ENCODE measurements at regions not wholly inside any gene's neighbourhood (a gene's known extent, or its start where the extent isn't known, plus 50 kb on each side); places are given as distances from the start of the nearest gene placed in this dataset.

DNA sequence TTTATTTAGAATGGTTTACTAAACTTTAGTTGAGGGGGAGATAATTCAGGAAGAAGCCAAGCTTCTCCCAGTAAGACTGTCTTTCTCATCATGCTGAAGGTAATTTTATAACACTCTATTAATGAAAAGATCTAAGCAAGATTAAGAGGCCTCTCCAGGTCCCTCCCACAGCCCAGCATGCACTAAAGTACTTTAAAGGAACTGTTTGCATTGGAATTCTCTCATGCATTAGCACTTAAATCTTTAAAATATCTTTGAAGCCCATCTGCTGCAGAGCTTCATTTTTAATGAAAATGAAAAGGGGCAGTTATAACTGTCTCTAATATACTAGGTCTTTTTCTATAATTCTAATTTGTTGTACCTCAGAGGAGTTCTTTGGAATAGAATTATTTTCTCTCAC is 1379.1 kb upstream of the ADGRL4 start:
- Histone ChIP-seq H3K27ac (ENCODE audit: low read depth, low read length) (no peak overlapping the region), H3K9me3 (ENCODE audit: control insufficient read depth in 5 of 5, low read length in 5 of 5) (peaks cover 0 to 7% (median 2%) of the 10 kb centered on the region in 5 donors), H3K4me1 (ENCODE audit: control insufficient read depth in 5 of 5, insufficient read depth in 5 of 5, low read length in 5 of 5) (no peaks in the 10 kb centered on the region), H3K36me3 (ENCODE audit: control insufficient read depth in 5 of 5, insufficient read depth in 5 of 5, low read length in 5 of 5) (no peaks in the 10 kb centered on the region), H3K4me3 (ENCODE audit: low read depth in 1 of 5, low read length in 5 of 5) (no peak overlapping the region), H3K27me3 (ENCODE audit: control insufficient read depth in 5 of 5, insufficient read depth in 4 of 5, low read length in 5 of 5) (no peaks in the 10 kb centered on the region), H3K9ac (ENCODE audit: low read length in 5 of 5) (no peak overlapping the region)

DNA sequence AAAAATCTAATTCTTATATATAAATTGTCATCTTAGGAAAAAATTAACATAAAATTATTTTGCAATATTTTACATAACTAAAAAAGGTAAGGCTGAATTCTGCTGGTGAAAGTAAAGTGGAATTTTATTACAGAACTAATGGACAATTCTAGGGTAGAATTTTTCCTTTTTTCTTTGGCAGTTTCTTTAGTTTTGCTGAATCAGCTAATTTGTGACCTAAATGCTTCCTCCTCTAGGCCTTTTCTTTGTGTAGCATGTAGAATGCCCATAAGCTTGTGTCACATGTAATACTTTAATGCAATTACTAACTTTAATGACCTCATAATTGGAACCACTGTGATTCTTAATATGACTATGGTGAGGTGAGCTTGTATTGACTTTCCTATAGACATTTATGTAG is 1378.4 kb upstream of the ADGRL4 start:
- H3K4me1 ChIP-seq (ENCODE audit: control insufficient read depth in 5 of 5, insufficient read depth in 5 of 5, low read length in 5 of 5): no peaks in the 10 kb centered on the region
- H3K9me3 ChIP-seq (ENCODE audit: control insufficient read depth in 5 of 5, low read length in 5 of 5): peaks cover 0 to 7% (median 2%) of the 10 kb centered on the region in 5 donors
- H3K4me3 ChIP-seq (ENCODE audit: low read depth in 1 of 5, low read length in 5 of 5): no peak overlapping the region
- H3K9ac ChIP-seq (ENCODE audit: low read length in 5 of 5): no peak overlapping the region
- no peak overlapping the region for H3K27ac ChIP-seq (ENCODE audit: low read depth, low read length)
- H3K36me3 ChIP-seq (ENCODE audit: control insufficient read depth in 5 of 5, insufficient read depth in 5 of 5, low read length in 5 of 5): no peaks in the 10 kb centered on the region
- no peaks in the 10 kb centered on the region for H3K27me3 ChIP-seq (ENCODE audit: control insufficient read depth in 5 of 5, insufficient read depth in 4 of 5, low read length in 5 of 5)

DNA sequence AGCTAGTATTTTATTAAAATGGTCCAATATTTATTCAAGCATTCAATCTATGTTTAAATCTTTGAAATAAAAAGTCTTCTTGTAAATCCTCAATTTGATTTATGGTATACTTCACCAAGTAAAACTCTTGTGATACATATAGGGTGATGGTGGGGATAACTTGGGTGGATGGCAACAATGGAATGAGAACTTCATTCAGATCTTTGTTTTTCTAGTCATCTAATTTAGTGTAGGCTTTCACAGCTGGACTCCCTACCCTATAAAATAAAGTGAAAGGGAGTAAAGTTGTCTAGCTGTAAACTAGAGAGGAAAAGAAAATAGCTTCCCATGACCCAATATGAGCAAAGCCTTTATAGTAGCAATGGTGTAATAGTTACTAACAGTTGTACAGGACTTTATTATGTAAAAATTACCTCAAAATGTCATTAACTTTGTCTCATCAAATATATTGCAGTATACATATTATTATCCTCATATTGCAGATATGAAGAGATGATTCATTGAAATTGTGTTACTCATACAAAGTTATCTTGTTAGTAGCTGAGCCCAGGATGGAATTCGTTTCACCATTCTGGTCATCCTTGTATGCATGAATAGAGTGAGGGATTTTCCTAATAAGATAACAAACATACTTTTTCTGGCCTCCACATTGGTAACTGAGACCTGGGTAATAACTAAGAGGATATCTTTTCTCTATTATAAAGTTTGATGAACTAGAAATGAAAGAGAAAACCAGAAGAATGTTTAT is 1377.7 kb upstream of the ADGRL4 start:
- peaks cover 0 to 3% (median 0%) of the 10 kb centered on the region in 5 donors for H3K9me3 ChIP-seq (ENCODE audit: control insufficient read depth in 5 of 5, low read length in 5 of 5)
- no peak overlapping the region for H3K4me3 ChIP-seq (ENCODE audit: low read depth in 1 of 5, low read length in 5 of 5)
- no peaks in the 10 kb centered on the region for H3K36me3 ChIP-seq (ENCODE audit: control insufficient read depth in 5 of 5, insufficient read depth in 5 of 5, low read length in 5 of 5)

DNA sequence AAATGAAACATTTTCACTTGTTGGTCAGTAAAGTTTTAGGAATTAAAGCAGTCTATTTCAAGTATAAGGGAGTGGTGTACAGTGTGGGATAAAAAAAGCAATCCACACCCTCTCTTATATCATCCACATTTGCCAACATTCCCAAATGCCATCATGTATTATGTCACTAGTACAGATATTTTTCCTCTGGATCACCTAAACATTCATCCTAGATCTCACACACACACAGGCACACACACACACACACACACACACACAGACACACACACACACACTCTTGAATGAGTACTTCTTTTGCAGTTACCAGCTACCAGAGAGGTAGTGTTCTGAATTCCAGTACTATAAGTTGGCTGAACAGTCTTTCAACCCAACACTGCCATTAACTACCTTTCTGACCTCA is 1369.1 kb upstream of the ADGRL4 start:
- Histone ChIP-seq H3K9ac (ENCODE audit: low read length in 5 of 5) (no peak overlapping the region), H3K27ac (ENCODE audit: low read depth, low read length) (no peak overlapping the region), H3K4me1 (ENCODE audit: control insufficient read depth in 5 of 5, insufficient read depth in 5 of 5, low read length in 5 of 5) (no peaks in the 10 kb centered on the region), H3K27me3 (ENCODE audit: control insufficient read depth in 5 of 5, insufficient read depth in 4 of 5, low read length in 5 of 5) (no peaks in the 10 kb centered on the region), H3K9me3 (ENCODE audit: control insufficient read depth in 5 of 5, low read length in 5 of 5) (no peaks in the 10 kb centered on the region), H3K4me3 (ENCODE audit: low read depth in 1 of 5, low read length in 5 of 5) (no peak overlapping the region), H3K36me3 (ENCODE audit: control insufficient read depth in 5 of 5, insufficient read depth in 5 of 5, low read length in 5 of 5) (no peaks in the 10 kb centered on the region)

More for the DNA sequence above, 1377.7 kb upstream of the ADGRL4 start:
- Histone ChIP-seq H3K9ac (ENCODE audit: low read length in 5 of 5) (no peak overlapping the region), H3K27me3 (ENCODE audit: control insufficient read depth in 5 of 5, insufficient read depth in 4 of 5, low read length in 5 of 5) (no peaks in the 10 kb centered on the region), H3K27ac (ENCODE audit: low read depth, low read length) (no peak overlapping the region), H3K4me1 (ENCODE audit: control insufficient read depth in 5 of 5, insufficient read depth in 5 of 5, low read length in 5 of 5) (no peaks in the 10 kb centered on the region)

DNA sequence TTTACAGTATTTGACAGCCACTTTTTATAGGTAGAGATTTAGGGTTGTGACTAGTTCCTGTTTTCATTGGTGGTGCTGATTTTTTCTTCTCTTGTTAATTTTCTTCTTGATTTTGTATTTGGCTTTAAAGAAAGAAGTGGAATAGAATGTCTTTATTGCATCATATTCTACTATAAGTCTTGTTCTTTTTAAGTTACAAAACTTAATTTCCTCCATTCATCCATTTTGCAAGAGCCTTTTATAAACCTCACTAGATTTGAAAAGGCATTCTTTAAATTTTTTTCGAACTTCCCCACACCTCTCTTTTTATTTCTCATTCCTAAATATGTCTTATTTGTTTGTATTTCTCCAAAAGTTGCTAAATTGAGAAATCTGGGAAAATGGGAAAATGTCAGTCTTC is 1368.6 kb upstream of the ADGRL4 start:
- Histone ChIP-seq H3K9me3 (ENCODE audit: control insufficient read depth in 5 of 5, low read length in 5 of 5) (no peaks in the 10 kb centered on the region), H3K36me3 (ENCODE audit: control insufficient read depth in 5 of 5, insufficient read depth in 5 of 5, low read length in 5 of 5) (no peaks in the 10 kb centered on the region), H3K9ac (ENCODE audit: low read length in 5 of 5) (no peak overlapping the region), H3K4me1 (ENCODE audit: control insufficient read depth in 5 of 5, insufficient read depth in 5 of 5, low read length in 5 of 5) (no peaks in the 10 kb centered on the region), H3K27me3 (ENCODE audit: control insufficient read depth in 5 of 5, insufficient read depth in 4 of 5, low read length in 5 of 5) (no peaks in the 10 kb centered on the region), H3K27ac (ENCODE audit: low read depth, low read length) (no peak overlapping the region), H3K4me3 (ENCODE audit: low read depth in 1 of 5, low read length in 5 of 5) (no peak overlapping the region)

DNA sequence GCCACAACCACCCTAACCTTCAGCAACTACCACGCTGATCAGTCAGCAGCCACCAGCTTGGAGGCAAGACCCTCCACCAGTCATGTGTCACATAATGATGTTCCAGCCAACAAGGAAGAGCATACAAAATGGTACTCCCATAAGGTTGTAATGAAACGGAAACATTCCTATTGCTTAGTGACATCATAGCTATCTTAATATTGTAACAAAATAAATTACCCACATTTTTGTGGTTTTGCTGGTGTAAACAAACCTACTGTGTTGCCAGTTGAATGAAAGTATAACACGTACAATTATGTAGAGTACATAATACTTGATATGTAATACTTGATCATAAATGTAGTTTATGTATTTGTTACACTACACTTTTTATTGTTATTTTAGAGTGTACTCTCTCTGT is 1363.2 kb upstream of the ADGRL4 start:
- H3K4me3 ChIP-seq (ENCODE audit: low read depth in 1 of 5, low read length in 5 of 5): no peak overlapping the region
- H3K4me1 ChIP-seq (ENCODE audit: control insufficient read depth in 5 of 5, insufficient read depth in 5 of 5, low read length in 5 of 5): no peaks in the 10 kb centered on the region
- no peak overlapping the region for H3K27ac ChIP-seq (ENCODE audit: low read depth, low read length)
- H3K9ac ChIP-seq (ENCODE audit: low read length in 5 of 5): no peak overlapping the region
- H3K36me3 ChIP-seq (ENCODE audit: control insufficient read depth in 5 of 5, insufficient read depth in 5 of 5, low read length in 5 of 5): no peaks in the 10 kb centered on the region
- no peaks in the 10 kb centered on the region for H3K27me3 ChIP-seq (ENCODE audit: control insufficient read depth in 5 of 5, insufficient read depth in 4 of 5, low read length in 5 of 5)
- H3K9me3 ChIP-seq (ENCODE audit: control insufficient read depth in 5 of 5, low read length in 5 of 5): peaks cover 0 to 3% (median 0%) of the 10 kb centered on the region in 5 donors

DNA sequence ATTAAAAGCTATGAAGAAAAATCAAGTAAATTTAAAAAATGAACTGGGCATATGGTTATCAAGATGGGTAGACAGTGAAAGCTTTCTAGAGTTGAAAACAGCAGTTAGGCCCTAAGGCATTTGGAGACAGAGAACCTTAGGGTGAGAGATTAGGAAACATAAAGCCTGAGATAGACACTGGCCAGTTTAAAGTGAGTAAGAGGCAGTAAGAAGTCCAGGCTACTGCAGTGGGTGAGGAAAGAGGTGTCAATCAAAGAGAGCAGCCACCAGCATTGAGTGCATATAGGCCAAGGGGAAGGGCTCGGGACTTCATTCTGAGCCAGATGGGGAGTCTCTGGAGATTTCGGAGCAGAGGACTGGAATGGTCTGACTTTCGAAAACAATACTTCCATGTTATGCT is 1360.5 kb upstream of the ADGRL4 start:
- Histone ChIP-seq H3K9ac (ENCODE audit: low read length in 5 of 5) (no peak overlapping the region), H3K4me3 (ENCODE audit: low read depth in 1 of 5, low read length in 5 of 5) (no peak overlapping the region), H3K27ac (ENCODE audit: low read depth, low read length) (no peak overlapping the region), H3K36me3 (ENCODE audit: control insufficient read depth in 5 of 5, insufficient read depth in 5 of 5, low read length in 5 of 5) (no peaks in the 10 kb centered on the region), H3K9me3 (ENCODE audit: control insufficient read depth in 5 of 5, low read length in 5 of 5) (peaks cover 0 to 3% (median 0%) of the 10 kb centered on the region in 5 donors), H3K4me1 (ENCODE audit: control insufficient read depth in 5 of 5, insufficient read depth in 5 of 5, low read length in 5 of 5) (no peaks in the 10 kb centered on the region), H3K27me3 (ENCODE audit: control insufficient read depth in 5 of 5, insufficient read depth in 4 of 5, low read length in 5 of 5) (no peaks in the 10 kb centered on the region)

DNA sequence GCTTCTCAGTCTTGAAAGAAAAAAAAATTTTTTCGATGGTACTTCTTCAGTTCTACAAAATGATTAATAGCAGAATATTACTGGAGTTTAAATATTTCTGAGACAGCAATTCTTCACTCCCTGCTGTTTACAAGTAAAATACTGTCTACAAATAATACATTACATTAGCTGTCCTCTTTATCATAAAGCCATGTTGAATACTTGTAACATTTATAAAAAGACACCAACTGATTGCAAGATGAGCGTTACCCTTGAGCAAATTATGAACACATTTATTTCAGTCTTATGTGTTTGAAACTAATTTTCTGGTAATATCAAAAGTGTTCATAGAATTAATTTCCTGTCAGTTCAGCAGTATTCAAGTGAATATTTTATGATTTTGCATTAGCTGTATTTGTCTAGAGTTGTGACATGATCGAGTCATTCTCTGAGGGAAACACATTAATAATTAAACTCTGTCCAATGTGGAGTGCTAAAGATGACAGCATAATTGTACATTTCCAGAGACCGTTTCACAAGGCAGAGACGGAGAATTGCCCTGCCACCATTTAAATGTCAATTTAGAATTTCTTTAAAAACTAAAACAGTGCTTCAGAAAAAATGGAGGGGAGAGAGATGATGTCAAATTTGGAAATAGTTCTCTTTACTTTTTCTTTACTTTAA is 1359.0 kb upstream of the ADGRL4 start:
- Histone ChIP-seq H3K4me1 (ENCODE audit: control insufficient read depth in 5 of 5, insufficient read depth in 5 of 5, low read length in 5 of 5) (no peaks in the 10 kb centered on the region), H3K27ac (ENCODE audit: low read depth, low read length) (no peak overlapping the region), H3K4me3 (ENCODE audit: low read depth in 1 of 5, low read length in 5 of 5) (no peak overlapping the region), H3K9ac (ENCODE audit: low read length in 5 of 5) (no peak overlapping the region), H3K9me3 (ENCODE audit: control insufficient read depth in 5 of 5, low read length in 5 of 5) (peaks cover 0 to 3% (median 0%) of the 10 kb centered on the region in 5 donors), H3K36me3 (ENCODE audit: control insufficient read depth in 5 of 5, insufficient read depth in 5 of 5, low read length in 5 of 5) (no peaks in the 10 kb centered on the region), H3K27me3 (ENCODE audit: control insufficient read depth in 5 of 5, insufficient read depth in 4 of 5, low read length in 5 of 5) (no peaks in the 10 kb centered on the region)

DNA sequence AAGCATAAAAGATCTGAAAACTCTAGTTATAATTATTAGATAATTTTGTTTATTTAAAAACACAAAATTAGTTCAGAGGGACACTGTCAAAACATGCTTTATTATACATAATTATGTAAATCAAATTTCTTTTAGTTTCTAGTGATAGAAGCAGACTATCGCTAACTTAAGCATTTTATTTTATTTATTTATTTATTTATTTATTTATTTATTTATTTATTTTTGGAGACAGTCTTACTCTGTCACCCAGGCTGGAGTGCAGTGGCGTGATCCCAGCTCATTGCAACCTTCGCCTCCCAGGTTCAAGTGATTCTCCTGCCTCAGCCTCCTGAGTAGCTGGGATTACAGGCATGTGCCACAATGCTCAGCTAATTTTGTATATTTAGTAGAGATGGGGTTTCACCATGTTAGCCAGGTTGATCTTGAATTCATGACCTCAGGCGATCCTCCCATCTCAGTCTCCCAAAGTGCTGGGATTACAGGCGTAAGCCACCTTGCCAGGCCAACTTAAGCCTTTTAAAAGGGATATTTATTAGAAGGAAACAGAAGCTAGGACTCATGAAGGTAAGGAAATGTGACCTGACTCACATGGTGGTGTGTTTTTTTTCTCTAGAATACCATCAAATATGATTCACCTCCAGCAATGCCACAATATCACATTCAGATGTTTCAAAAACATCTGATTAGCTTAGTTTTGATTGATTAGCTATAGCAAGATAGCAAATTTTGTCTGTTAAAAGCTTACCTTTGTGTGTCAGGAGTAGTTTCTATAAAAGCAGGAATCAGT is 1357.4 kb upstream of the ADGRL4 start:
- H3K9me3 ChIP-seq (ENCODE audit: control insufficient read depth in 5 of 5, low read length in 5 of 5): peaks cover 0 to 3% (median 0%) of the 10 kb centered on the region in 5 donors
- no peak overlapping the region for H3K27ac ChIP-seq (ENCODE audit: low read depth, low read length)
- no peak overlapping the region for H3K4me3 ChIP-seq (ENCODE audit: low read depth in 1 of 5, low read length in 5 of 5)
- no peaks in the 10 kb centered on the region for H3K4me1 ChIP-seq (ENCODE audit: control insufficient read depth in 5 of 5, insufficient read depth in 5 of 5, low read length in 5 of 5)
- no peaks in the 10 kb centered on the region for H3K27me3 ChIP-seq (ENCODE audit: control insufficient read depth in 5 of 5, insufficient read depth in 4 of 5, low read length in 5 of 5)
- H3K36me3 ChIP-seq (ENCODE audit: control insufficient read depth in 5 of 5, insufficient read depth in 5 of 5, low read length in 5 of 5): no peaks in the 10 kb centered on the region
- no peak overlapping the region for H3K9ac ChIP-seq (ENCODE audit: low read length in 5 of 5)

DNA sequence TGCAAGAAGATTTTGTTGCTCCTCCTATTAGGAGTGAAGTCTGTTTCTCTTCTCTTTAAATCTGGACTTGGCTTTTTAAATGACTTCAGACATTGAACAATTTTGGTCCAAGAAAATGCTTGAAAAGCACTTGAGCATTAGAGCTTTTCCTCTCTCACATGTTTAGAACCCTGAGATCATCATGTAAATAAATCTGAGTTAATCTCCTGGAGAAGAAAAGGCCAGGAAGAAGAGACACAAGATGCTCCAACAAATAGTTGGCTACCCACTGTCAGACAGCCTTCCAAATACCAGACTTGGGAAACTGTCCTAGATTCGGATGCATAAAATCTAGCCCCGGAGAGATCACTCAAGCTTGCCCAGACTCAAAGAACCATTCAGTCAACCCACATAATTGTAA is 1353.1 kb upstream of the ADGRL4 start:
- Histone ChIP-seq H3K9ac (ENCODE audit: low read length in 5 of 5) (no peak overlapping the region), H3K36me3 (ENCODE audit: control insufficient read depth in 5 of 5, insufficient read depth in 5 of 5, low read length in 5 of 5) (no peaks in the 10 kb centered on the region), H3K27me3 (ENCODE audit: control insufficient read depth in 5 of 5, insufficient read depth in 4 of 5, low read length in 5 of 5) (no peaks in the 10 kb centered on the region), H3K4me1 (ENCODE audit: control insufficient read depth in 5 of 5, insufficient read depth in 5 of 5, low read length in 5 of 5) (no peaks in the 10 kb centered on the region), H3K27ac (ENCODE audit: low read depth, low read length) (no peak overlapping the region), H3K9me3 (ENCODE audit: control insufficient read depth in 5 of 5, low read length in 5 of 5) (no peaks in the 10 kb centered on the region), H3K4me3 (ENCODE audit: low read depth in 1 of 5, low read length in 5 of 5) (no peak overlapping the region)
